Endothelial cell (in vitro differentiated cells): ENCODE measurements at regions not wholly inside any gene's neighbourhood (a gene's known extent, or its start where the extent isn't known, plus 50 kb on each side); places are given as distances from the start of the nearest gene placed in this dataset.

ENCODE experiments used
- DNase-seq: peaks from one replicate; pipeline ENCODE4 v3.0.0; 2021; ENCODE audit warnings: low spot score
- H3K27ac Mint-ChIP-seq: one replicate; pipeline ENCODE4 v1.8.0; 2021; ENCODE audit warnings: mixed read lengths, inconsistent platforms; ENCODE audit not compliant: unreplicated experiment
- H3K27me3 Mint-ChIP-seq: one replicate; pipeline ENCODE4 v1.8.0; 2021; ENCODE audit warnings: mild to moderate bottlenecking, moderate library complexity, mixed read lengths, inconsistent platforms; ENCODE audit not compliant: unreplicated experiment
- H3K36me3 Mint-ChIP-seq: one replicate; pipeline ENCODE4 v1.8.0; 2021; ENCODE audit warnings: mild to moderate bottlenecking, low read depth, mixed read lengths, inconsistent platforms; ENCODE audit not compliant: unreplicated experiment
- H3K4me1 Mint-ChIP-seq: one replicate; pipeline ENCODE4 v1.8.0; 2021; ENCODE audit warnings: mild to moderate bottlenecking, mixed read lengths, inconsistent platforms; ENCODE audit not compliant: unreplicated experiment
- H3K4me3 Mint-ChIP-seq: one replicate; pipeline ENCODE4 v1.8.0; 2021; ENCODE audit warnings: mild to moderate bottlenecking, mixed read lengths, inconsistent platforms; ENCODE audit not compliant: unreplicated experiment
- H3K9me3 Mint-ChIP-seq: one replicate; pipeline ENCODE4 v1.8.0; 2021; ENCODE audit warnings: mixed read lengths, inconsistent platforms; ENCODE audit not compliant: unreplicated experiment
- CTCF ChIP-seq: fragments of 200-600 bp; sonication (generic); IDR thresholded peaks from one replicate; pipeline ENCODE4 v1.5.0; 2021; ENCODE audit warnings: antibody characterized with exemption; ENCODE audit not compliant: unreplicated experiment

GRCh38 chr12:67558775-67559174, 89.8 kb upstream of the DYRK2 start:
- H3K36me3 Mint-ChIP-seq: no peaks in the 10 kb centered on the region
- no peak overlapping the region for H3K4me3 Mint-ChIP-seq
- no peak overlapping the region for H3K27ac Mint-ChIP-seq
- TF ChIP-seq CTCF: no peak
- no peak for DNase-seq
- H3K27me3 Mint-ChIP-seq: no peaks in the 10 kb centered on the region
- H3K4me1 Mint-ChIP-seq: no peaks in the 10 kb centered on the region
- no peaks in the 10 kb centered on the region for H3K9me3 Mint-ChIP-seq

GRCh38 chr12:67559751-67560150, 88.8 kb upstream of the DYRK2 start:
- Mint-ChIP-seq H3K27me3 (no peaks in the 10 kb centered on the region), H3K4me3 (no peak overlapping the region), H3K36me3 (no peaks in the 10 kb centered on the region)

GRCh38 chr12:67562513-67563287, 85.8 kb upstream of the DYRK2 start:
- DNase-seq: no peak
- Mint-ChIP-seq H3K4me3 (no peak overlapping the region), H3K27ac (no peak overlapping the region), H3K4me1 (no peaks in the 10 kb centered on the region), H3K27me3 (no peaks in the 10 kb centered on the region), H3K36me3 (no peaks in the 10 kb centered on the region), H3K9me3 (no peaks in the 10 kb centered on the region)
- TF ChIP-seq CTCF: no peak

More at GRCh38 chr12:67559751-67560150, 88.8 kb upstream of the DYRK2 start:
- no peak for TF ChIP-seq CTCF
- Mint-ChIP-seq H3K9me3 (no peaks in the 10 kb centered on the region), H3K27ac (no peak overlapping the region), H3K4me1 (no peaks in the 10 kb centered on the region)
- DNase-seq: no peak

- no peak for DNase-seq
- no peak for TF ChIP-seq CTCF
- Mint-ChIP-seq H3K9me3 (no peaks in the 10 kb centered on the region), H3K4me3 (no peak overlapping the region), H3K4me1 (peaks cover 5% of the 10 kb centered on the region), H3K27me3 (no peaks in the 10 kb centered on the region), H3K36me3 (no peaks in the 10 kb centered on the region), H3K27ac (no peak overlapping the region)
Observed at GRCh38 chr12:67568055-67568454, 80.5 kb upstream of the DYRK2 start.

- DNase-seq: no peak
- H3K9me3 Mint-ChIP-seq: no peaks in the 10 kb centered on the region
- no peak overlapping the region for H3K4me3 Mint-ChIP-seq
- H3K27ac Mint-ChIP-seq: no peak overlapping the region
- TF ChIP-seq CTCF: no peak
- no peaks in the 10 kb centered on the region for H3K27me3 Mint-ChIP-seq
- no peaks in the 10 kb centered on the region for H3K36me3 Mint-ChIP-seq
- peaks cover 5% of the 10 kb centered on the region for H3K4me1 Mint-ChIP-seq
Observed at GRCh38 chr12:67572492-67572891, 76.1 kb upstream of the DYRK2 start.
